Neural cell (in vitro differentiated cells): ENCODE measurements at regions not wholly inside any gene's neighbourhood (a gene's known extent, or its start where the extent isn't known, plus 50 kb on each side); places are given as distances from the start of the nearest gene placed in this dataset.
"Not testable (repeated sequence)": the region's sequence is repeated elsewhere in the genome, so short reads cannot be mapped to it uniquely, and the experiment has no call there.

Experiments
- EP300 ChIP-seq: fragments of 450-650 bp; conservative IDR thresholded peaks from 2 replicates; pipeline ENCODE4 v1.6.1; 2014; ENCODE audit warnings: antibody characterized with exemption, mild to moderate bottlenecking, moderate library complexity; ENCODE audit not compliant: poor library complexity, severe bottlenecking
- MXI1 ChIP-seq: fragments of 450-650 bp; conservative IDR thresholded peaks from 2 replicates; pipeline ENCODE4 v1.6.1; 2014; ENCODE audit warnings: antibody characterized with exemption, mild to moderate bottlenecking; ENCODE audit not compliant: poor library complexity, severe bottlenecking
- TAF1 ChIP-seq: IDR thresholded peaks from 2 replicates; pipeline ENCODE4 v1.6.1; 2012; ENCODE audit warnings: low read depth
- TF ChIP-seq, protein P1 (sequence below): IDR thresholded peaks from 2 replicates; pipeline ENCODE4 v1.6.1; 2012; ENCODE audit warnings: borderline replicate concordance
- TF ChIP-seq, protein P2 (sequence below): fragments of 450-650 bp; IDR thresholded peaks from 2 replicates; pipeline ENCODE4 v1.5.1; 2014; ENCODE audit warnings: antibody characterized with exemption, mild to moderate bottlenecking, moderate library complexity; ENCODE audit not compliant: poor library complexity, severe bottlenecking

DNA sequence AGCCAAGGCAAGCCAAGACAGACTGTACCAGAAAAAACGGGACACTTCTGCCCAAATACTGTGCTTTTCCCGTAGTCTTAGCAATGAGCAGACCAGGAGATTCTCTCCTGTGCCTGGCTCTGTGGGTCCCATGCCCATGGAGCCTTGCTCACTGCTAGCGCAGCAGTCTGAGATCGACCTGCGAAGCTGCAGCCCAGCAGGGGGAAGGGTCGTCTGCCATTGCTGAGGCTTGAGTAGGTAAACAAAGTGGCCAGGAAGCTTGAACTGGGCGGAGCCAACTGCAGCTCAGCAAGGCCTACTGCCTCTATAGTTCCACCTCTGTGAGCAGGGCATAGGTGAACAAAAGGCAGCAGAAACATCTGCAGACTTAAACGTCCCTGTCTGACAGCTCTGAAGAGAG lies 647.3 kb upstream of the C16orf82 start:
- TF ChIP-seq, protein P1, sequence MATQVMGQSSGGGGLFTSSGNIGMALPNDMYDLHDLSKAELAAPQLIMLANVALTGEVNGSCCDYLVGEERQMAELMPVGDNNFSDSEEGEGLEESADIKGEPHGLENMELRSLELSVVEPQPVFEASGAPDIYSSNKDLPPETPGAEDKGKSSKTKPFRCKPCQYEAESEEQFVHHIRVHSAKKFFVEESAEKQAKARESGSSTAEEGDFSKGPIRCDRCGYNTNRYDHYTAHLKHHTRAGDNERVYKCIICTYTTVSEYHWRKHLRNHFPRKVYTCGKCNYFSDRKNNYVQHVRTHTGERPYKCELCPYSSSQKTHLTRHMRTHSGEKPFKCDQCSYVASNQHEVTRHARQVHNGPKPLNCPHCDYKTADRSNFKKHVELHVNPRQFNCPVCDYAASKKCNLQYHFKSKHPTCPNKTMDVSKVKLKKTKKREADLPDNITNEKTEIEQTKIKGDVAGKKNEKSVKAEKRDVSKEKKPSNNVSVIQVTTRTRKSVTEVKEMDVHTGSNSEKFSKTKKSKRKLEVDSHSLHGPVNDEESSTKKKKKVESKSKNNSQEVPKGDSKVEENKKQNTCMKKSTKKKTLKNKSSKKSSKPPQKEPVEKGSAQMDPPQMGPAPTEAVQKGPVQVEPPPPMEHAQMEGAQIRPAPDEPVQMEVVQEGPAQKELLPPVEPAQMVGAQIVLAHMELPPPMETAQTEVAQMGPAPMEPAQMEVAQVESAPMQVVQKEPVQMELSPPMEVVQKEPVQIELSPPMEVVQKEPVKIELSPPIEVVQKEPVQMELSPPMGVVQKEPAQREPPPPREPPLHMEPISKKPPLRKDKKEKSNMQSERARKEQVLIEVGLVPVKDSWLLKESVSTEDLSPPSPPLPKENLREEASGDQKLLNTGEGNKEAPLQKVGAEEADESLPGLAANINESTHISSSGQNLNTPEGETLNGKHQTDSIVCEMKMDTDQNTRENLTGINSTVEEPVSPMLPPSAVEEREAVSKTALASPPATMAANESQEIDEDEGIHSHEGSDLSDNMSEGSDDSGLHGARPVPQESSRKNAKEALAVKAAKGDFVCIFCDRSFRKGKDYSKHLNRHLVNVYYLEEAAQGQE = not testable (repeated sequence)
- TF ChIP-seq EP300, TAF1, MXI1: not testable (repeated sequence)
- TF ChIP-seq, protein P2, sequence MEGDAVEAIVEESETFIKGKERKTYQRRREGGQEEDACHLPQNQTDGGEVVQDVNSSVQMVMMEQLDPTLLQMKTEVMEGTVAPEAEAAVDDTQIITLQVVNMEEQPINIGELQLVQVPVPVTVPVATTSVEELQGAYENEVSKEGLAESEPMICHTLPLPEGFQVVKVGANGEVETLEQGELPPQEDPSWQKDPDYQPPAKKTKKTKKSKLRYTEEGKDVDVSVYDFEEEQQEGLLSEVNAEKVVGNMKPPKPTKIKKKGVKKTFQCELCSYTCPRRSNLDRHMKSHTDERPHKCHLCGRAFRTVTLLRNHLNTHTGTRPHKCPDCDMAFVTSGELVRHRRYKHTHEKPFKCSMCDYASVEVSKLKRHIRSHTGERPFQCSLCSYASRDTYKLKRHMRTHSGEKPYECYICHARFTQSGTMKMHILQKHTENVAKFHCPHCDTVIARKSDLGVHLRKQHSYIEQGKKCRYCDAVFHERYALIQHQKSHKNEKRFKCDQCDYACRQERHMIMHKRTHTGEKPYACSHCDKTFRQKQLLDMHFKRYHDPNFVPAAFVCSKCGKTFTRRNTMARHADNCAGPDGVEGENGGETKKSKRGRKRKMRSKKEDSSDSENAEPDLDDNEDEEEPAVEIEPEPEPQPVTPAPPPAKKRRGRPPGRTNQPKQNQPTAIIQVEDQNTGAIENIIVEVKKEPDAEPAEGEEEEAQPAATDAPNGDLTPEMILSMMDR = not testable (repeated sequence)
